ENCODE measurements at regions not wholly inside any gene's neighbourhood (a gene's known extent, or its start where the extent isn't known, plus 50 kb on each side); places are given as distances from the start of the nearest gene placed in this dataset.
A peak's percentile ranks its signal among the peaks of the same experiment; 100 is the strongest.
"Not testable (repeated sequence)": the region's sequence is repeated elsewhere in the genome, so short reads cannot be mapped to it uniquely, and the experiment has no call there.

GRCh38 chr9:115680231-115680630 lies 473.4 kb upstream of the PAPPA start:
- no peak for DNase-seq

- no peak for DNase-seq
Measured at GRCh38 chr9:115681585-115681984, 472.0 kb upstream of the PAPPA start.

- no peak for DNase-seq
Measured at GRCh38 chr9:115686069-115686468, 467.5 kb upstream of the PAPPA start.

- DNase-seq = no peak
Measured at GRCh38 chr9:115687356-115687755, 466.2 kb upstream of the PAPPA start.

- no peak for DNase-seq
Measured at GRCh38 chr9:115689331-115689730, 464.3 kb upstream of the PAPPA start.

GRCh38 chr9:115690786-115691496 lies 462.6 kb upstream of the PAPPA start:
- no peak for DNase-seq

GRCh38 chr9:115691693-115692092 lies 461.9 kb upstream of the PAPPA start:
- no peak for DNase-seq

- DNase-seq = not testable (repeated sequence)
Measured at GRCh38 chr9:115692868-115693267, 460.7 kb upstream of the PAPPA start.

- peak; percentile 1 to 13 for DNase-seq
Measured at GRCh38 chr9:115694014-115694413, 459.6 kb upstream of the PAPPA start.

- no peak for DNase-seq
Measured at GRCh38 chr9:115694991-115695390, 458.6 kb upstream of the PAPPA start.

GRCh38 chr9:115712981-115713380 lies 440.6 kb upstream of the PAPPA start:
- DNase-seq = no peak

GRCh38 chr9:115715666-115716065 lies 437.9 kb upstream of the PAPPA start:
- no peak for DNase-seq

GRCh38 chr9:115717298-115717697 lies 436.3 kb upstream of the PAPPA start:
- DNase-seq = no peak

- no peak for DNase-seq
Measured at GRCh38 chr9:115717711-115718173, 435.8 kb upstream of the PAPPA start.

- no peak for DNase-seq
Measured at GRCh38 chr9:115730396-115730795, 423.2 kb upstream of the PAPPA start.

GRCh38 chr9:115730845-115731244 lies 422.7 kb upstream of the PAPPA start:
- DNase-seq = no peak

GRCh38 chr9:115733318-115734110 lies 420.1 kb upstream of the PAPPA start:
- DNase-seq = no peak

- DNase-seq = no peak
Measured at GRCh38 chr9:115739096-115739875, 414.3 kb upstream of the PAPPA start.

GRCh38 chr9:115740986-115741385 lies 412.6 kb upstream of the PAPPA start:
- no peak for DNase-seq

GRCh38 chr9:115743709-115744605 lies 409.6 kb upstream of the PAPPA start:
- DNase-seq = peak; percentile 15 to 39

- DNase-seq = no peak
Measured at GRCh38 chr9:115746496-115746895, 407.1 kb upstream of the PAPPA start.

- DNase-seq = no peak
Measured at GRCh38 chr9:115747731-115748130, 405.9 kb upstream of the PAPPA start.
